HG03060 (cell line): ENCODE measurements at regions not wholly inside any gene's neighbourhood (a gene's known extent, or its start where the extent isn't known, plus 50 kb on each side); places are given as distances from the start of the nearest gene placed in this dataset.

Experiments
- ATAC-seq: cut with Tn5 transposase; IDR thresholded peaks from one replicate; pipeline ENCODE4 v1.9.1; 2021; ENCODE audit warnings: low read depth, moderate number of reproducible peaks; ENCODE audit not compliant: unreplicated experiment

DNA sequence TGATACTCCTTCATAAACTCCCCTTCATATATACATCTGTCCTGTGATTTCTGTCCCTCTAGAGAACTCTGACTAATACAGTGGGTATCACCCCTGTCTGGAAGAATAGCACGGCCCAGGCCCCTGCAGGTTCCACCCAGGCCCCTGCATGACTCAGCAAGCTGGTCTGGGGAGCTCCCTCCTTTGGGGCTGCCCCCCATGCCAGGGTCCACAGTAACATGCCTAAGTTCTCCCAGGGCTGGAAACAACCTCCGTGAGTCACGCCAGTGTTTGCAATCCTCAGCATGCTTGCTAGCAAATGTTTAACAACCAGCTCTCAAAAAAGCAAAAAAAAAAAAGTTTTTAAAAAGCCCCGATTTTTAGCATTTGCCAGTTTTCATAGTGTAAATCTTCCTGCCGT lies 134.3 kb upstream of the CDH4 start:
- no peak for ATAC-seq

DNA sequence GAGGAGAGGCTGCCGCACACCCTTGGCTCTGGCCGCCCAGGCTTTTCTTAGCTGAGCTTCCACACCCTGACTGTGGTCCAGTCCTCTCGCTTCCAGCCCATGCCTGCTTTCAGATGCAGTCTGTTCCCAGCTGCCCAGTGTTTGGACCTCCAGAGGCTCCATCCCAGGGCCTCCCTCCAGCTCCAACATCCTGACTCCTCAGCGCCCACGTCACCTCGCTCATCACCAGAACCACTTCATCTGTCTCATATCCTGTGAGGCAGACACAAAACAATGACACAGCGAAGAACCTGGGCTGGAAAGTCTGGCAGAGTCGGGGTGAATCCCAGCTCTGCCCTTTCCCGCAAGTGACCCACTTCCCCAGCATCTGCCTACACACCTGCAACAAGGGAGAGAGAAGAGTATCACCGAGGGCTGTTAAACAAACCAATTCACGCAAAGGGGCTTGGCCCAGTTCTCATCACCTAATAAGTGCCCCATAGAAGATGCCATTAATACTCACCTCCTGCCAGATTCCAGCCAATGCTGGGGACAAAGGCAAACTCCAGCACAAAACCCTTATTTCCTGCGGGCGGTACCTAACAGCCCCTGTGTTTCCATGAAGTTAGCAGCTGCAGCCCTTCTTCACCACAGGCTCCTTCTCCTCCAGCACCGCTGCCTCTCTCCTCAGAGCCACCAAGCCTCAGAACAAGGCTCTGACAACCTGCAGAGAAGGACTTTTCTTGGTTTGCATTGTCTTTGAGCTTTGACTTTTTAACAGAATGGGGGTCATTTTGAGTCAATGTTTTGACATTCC lies 133.4 kb upstream of the CDH4 start:
- no peak for ATAC-seq

DNA sequence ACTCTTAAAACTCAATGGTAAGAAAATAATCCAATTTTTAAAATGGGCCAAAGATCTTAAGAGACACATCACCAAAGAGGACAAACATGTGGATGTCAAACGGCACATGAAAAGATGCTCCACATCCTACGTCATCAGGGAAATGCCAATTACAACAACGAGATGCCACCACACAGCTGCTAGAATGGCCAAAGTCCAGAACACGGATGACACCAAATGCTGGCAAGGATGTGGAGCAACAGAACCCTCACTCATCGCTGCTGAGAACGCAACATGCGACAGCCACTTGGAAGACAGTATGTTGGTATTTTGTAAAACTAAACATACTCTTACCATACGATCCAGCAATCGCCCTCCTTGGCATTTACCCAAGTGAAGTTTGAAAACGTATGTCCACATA lies 132.8 kb upstream of the CDH4 start:
- ATAC-seq, result no peak

DNA sequence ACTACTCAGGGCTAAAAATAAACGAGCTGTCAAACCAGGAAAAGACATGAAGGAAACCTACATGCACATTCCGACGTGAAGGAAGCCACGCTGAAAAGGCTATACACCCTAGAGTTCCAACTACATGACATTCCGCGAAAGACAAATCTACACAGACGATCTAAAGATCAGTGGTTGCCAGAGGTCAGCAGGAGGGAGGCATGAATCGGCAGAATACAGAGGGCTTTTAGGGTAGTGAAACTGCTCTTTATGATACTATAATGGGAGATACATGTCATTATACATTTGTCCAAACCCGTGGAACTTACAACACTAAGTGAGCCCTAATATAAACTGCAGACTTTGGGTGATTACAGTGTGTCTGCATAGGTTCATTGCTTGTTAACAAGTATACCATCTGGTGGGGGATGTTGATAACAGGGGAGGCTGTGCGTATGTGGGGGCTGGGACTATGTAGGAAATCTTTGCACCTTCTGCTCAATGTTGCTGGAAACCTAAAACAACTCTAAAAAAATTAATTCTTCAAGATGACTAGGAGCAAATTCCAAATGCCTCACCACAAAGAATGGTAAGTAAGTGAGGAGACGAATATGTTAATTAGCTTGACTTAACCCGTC lies 132.2 kb upstream of the CDH4 start:
- ATAC-seq, result no peak

DNA sequence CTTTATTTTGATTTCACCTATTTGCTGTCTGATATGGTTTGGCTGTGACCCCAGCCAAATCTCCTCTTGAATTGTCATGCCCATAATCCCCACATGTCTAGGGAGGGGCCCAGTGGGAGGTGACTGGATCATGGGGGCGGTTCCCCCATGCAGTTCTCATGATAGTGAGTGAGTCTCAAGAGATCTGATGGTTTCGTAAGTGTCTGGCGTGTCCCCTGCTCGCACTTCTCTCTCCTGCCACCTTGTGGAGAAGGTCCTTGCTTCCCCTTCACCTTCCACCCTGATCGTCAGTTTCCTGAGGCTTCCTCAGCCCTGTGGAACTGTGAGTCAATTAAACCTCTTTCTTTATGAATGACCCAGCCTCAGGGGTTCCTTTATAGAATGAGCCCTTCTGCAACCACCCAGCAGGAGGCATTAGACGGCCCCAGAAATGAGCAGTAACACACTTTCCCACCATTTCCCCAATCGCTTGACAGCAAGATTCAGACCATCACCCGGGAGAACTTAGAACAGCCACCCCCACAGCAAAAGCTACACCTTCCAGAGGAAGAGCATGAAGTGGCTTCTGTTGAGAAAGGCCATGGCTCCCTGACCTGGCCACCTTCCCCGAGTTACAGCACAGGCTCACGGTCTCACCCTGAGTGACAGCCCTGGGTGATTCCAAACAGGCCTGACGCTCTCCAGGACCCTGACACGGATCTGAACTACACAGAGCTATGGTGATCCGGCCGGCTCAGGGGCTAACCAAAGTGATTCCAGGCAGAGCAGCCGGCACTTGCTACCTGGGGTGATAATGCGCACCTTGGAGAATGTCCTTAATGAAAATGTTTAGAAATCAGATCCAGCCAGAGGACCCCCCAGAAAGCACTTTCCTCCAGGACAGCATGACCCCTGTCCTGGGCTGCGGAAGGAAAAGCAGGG lies 131.2 kb upstream of the CDH4 start:
- no peak for ATAC-seq

DNA sequence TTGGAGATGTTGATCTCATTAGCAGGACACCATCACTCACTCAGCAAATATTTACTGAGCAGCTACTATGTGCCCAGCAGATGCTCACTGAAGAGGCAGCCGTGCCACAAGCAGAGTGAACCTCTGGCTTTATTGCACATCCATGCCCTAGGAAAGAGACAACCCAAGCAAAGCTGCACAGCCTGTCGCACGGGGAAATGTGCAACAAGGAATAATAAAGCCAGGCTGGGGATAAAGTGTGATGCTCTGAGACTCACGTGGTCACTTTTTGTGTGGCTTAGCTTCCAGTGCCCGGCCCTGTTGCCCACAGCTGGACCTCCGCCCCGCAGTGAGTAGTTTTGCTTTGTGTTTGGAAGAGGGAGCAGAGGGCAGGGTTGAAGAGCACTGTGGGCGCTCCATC lies 130.4 kb upstream of the CDH4 start:
- ATAC-seq, result no peak

DNA sequence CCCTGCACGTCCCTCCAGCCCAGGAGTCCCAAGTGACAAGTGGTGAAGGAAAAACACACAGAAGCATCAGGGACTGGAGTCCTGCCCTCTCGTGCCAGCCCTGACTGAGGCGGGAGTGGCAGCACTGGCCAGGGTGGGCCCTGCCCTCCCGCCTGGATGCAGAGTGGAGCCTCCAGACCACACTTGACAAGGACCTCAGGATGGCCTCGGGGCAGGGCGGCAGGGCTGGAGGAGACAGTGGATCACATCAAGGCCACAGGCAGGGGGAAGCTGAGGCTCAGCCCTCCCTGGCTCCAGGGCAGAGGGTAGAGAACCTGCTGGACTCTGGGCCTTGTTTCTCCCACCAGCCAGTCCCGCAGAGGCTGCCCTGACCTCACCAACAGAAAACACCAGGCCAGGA lies 128.8 kb upstream of the CDH4 start:
- ATAC-seq, result no peak

DNA sequence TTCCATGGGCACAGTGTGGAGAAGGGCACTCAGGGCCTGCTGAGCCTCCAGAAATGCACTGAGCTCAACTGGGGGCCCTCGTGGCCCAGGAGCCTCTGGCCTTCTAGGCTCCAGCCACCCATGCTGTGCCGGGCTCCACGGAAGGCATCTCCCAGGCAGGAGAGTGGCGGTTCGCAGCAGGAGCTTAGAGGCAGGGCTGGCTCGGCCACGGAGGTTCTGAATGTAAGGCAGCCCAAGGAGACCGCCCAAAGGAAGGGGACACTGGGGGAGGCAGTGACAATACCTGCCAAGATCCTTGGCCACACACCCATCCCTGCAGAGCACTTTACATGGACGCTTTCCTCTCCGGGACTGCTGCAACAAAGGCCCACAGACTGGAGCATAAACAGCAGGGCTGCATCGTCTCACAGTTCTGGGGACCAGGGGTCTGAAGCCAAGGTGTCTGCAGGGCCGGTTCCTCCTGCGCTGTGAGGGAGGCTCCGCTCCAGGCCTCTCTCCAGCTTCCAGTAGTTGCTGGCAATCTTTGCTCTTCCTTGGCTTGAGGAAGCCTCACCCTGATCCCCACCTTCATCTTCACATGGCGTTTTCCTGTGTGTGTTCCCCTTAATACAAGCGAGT lies 128.2 kb upstream of the CDH4 start:
- no peak for ATAC-seq

DNA sequence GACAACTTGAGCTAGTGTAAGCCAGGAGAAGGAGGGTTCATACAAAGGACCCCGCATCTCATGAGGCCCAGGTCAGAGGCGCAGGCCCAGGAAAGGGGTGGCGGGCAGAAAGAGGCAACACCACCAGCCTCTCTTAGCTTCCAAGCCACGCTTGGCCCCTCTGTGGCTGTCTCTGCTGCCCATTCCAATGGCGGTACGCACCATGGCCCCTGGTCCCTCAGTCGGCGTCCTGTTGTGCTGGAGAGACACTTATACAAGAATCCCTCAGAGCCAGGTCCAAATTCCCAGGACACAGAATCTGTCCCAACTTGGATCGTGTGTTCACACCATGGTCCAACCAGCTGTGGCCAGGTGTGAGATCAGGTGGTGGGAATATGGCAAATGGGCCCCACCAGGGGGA lies 127.0 kb upstream of the CDH4 start:
- no peak for ATAC-seq

DNA sequence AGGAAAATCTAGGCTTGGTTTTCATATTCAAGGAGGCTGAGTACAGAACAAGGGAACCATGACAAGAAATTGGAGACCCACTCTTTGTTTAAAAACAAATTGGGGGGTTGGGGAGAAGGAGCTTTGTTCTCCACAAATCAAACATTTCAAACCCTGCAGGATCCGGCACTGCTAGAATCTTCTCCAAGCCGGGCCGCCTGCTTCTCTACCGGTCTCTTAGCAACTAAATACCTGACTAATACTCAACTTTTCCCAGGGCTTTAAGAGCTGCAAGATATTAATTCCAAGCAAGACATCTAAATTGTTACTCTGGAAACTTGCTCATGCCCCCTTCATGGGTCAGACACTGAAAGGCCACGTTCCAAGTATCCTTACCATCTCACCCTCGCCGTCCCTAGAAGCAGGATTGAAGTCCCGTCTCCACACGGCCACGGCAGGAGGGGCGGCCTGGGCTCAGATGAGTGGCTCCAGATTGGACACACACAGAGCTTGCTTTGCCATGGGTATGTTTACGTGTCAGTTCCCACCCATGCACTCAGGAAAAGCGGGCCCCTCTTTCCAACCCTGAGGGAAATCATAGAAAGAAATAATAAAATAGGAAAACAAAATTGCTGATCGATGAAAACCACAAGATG lies 126.4 kb upstream of the CDH4 start:
- ATAC-seq, result no peak

DNA sequence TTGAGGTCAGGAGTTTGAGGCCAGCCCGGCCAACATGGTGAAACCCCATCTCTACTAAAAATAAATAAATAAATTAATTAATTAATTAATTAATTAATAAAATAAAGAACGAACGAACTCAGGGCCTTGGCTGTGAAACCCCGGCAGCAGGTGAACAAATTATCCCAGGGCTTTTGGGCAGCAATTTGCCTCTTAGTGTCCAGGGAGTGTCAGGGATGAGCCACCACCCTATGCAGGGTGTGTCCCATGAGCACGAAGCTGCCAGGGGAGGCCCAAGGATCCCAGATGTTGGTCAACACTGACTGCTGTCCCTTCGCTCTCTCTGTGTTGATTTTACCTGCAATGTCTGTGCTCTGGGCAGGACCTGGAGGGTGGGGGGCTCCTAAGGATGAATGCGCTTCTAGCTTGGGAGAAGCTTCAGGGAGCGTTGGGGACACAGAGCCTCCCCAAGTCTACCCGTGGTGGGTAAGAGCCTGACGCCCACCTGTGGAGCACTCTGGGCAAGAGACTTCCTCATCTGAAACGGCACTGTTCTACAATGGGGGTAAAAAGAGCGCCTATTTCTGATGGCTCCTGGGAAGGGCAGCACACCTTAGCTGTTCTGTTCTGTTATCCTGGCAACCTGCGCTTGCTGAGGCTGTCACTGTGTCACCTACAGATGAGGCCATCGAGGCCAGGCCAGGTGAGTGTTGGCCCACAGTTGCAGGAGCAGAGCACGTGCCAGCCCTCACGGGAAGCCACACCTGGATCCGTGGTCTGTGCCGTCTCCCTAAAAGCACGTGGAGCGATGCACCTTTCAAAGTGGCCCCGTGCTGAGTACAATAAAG lies 125.5 kb upstream of the CDH4 start:
- ATAC-seq, result no peak

DNA sequence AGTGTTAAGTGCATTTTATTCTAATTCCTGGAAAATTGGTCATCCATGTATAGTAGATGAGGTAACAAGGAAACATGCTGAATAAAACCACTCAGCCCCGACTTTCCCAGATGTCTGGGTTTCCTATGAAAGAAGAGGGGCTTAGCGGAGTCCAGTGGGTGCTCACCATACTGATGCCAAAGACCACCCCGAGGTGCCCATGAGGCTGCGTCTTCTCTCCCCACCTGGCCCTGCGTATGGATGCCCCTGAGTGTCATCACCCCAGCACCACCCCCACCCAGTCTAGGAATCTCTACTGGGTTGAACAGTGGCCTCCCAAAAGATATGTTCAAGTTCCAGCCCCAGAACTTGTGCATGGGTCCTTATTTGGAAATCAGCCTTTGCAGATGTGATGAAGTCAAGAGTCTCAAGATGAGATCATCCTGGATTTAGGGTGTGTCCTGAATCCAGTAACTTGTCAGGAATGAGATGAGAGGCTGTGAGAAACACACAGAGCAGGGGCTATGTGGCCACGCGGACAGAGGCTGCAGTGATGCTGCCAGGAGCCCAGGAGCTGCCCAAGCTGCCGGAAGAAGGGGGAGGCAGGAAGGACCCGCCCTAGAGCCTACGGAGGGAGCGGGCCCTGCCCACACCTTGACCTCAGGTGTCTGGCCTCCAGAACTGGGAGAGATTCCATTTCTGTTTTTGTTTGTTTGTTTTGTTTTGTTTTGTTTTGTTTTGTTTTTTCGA lies 124.6 kb upstream of the CDH4 start:
- no peak for ATAC-seq

DNA sequence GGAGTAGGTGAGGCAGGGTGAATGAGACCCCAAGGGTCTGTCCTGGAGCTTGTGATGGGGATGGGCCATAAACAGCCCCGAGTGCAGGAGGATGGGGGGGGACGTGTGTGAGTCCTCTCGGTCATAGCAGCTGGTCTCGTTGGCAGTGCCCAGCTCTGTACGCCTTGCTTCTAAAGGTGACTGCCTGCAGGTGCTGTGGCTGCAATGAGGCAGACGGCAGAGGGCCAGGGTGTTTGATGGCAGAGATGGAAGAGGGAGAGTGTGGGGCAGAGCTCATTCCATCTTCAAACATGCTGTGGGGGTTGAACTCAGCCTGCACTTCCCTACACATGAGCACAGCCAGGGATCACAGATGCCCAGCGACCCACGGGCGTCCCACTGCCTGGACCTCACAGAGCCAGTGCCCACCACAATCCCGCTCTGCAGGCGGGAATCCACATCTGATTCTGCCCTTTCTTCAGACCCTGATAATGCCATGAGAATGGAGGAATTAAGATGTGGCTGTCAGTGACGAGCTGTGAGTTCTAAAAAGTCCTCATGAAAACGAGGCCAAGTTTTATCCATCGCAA lies 123.3 kb upstream of the CDH4 start:
- no peak for ATAC-seq

DNA sequence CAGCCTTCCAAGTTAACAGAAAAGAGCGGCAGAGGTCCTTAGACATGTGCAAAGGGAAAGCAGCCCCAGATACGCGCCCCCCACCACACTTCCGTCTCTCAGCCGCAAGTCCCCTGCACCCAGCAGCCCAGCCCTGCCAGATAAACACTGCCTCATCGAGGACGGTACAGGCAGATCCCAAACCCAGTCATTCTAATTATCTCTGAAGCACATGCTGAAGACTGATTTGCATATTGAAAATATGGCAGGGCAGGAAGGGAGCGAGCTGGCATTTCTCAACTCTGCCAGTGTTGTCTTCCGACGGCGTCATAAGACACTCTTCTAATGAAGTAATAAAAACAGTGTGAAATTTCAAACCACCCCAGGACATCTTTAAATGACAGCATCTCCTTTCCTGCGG lies 122.8 kb upstream of the CDH4 start:
- no peak for ATAC-seq

DNA sequence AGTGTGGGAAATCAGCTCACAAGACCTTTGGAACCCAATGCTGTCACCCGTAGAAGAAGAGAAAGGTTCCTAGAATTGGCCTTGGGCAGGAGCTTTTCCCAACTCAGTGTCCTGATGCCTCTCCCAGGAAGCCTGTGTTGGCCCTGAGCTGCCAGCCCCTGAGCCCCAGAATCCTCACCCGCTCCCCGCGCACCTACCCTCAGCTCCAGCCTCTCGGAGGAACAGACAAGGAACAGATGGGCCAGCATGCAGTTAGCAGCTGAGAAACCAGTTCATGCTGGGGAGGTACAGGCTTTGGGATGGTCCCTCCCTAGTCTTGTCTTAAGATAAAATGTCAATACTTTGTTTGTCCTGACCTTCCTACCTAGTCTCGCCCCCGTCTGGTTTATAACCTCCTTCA lies 121.9 kb upstream of the CDH4 start:
- no peak for ATAC-seq

DNA sequence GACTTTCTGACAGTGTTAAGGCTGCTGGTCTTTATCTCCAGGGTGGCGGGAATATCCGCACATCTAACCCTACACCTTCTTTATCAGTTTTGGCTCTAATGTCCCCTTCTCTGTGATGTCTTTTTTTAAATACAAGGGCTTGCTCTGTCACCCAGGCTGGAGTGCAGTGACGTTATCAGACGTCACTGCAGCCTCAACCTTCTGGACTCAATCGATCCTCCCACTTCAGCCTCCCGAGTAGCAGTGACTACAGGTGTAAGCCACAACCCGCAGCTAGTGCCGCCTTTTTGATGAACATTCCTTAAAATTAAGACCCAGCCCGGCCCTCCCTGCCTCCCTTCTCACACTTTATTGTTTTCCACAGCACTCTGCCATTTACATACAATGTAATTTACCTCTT lies 120.1 kb upstream of the CDH4 start:
- no peak for ATAC-seq

DNA sequence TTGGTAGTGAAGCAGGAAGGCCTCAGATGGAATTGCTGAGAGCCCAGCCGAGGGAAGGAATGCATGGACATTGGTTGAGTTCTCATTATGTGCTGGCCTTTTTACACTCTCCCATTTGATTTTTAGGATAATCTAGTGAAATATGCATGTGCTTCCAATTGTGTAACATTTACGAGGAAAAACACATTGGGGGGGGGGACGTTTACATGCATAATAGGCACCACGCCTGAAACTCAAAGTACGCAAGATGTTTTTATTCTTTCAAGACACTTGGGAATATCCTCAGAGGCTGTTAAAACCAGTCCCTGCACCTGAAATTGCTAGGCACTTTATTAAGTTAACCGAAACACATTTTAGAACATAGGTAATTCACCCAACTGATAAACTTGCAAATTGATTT lies 118.5 kb upstream of the CDH4 start:
- no peak for ATAC-seq

DNA sequence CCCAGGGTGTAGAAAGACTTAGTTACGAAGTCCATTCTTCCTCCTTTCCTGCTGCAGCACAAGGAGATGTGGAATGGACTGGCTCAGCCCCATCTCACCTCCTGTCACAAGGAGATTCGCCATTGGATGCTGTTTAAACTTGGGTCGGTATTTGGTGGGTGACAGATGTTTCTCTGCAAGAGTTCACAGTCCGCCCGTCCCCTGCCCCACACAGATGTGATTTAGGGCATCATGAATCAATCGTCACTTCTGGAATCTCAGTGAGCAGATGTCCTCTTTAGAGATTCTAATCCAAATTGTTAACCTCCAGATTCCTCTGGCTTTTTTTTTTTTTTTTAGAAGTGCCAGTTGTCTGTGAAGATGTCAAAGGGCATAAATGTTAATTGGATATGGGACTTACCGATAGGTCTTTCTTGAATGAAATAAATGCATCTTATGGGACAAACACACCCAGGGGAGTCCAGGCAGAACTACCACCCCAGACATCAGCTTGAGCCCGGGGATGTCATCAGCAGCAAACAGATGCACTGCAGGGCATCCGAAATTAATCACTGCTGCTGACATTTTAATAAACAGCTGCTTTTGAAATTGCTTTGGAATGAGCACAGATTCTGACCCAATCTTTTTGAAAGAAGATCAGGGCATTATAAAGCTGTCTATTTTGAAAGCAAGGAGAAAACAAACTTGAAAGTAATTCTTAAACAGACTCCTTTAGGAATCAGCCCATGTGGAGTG lies 117.6 kb upstream of the CDH4 start:
- no peak for ATAC-seq
